ENCODE measurements at regions not wholly inside any gene's neighbourhood (a gene's known extent, or its start where the extent isn't known, plus 50 kb on each side); places are given as distances from the start of the nearest gene placed in this dataset.

GRCh38 chr6:27542485-27542884 is 69.6 kb upstream of the ZNF184 start:
- no peak for TF ChIP-seq CTCF (IDR thresholded peaks at IDR 0.05)
- no peak for TF ChIP-seq POLR2A (IDR thresholded peaks at IDR 0.05)
